ENCODE measurements at regions not wholly inside any gene's neighbourhood (a gene's known extent, or its start where the extent isn't known, plus 50 kb on each side); places are given as distances from the start of the nearest gene placed in this dataset.

DNA sequence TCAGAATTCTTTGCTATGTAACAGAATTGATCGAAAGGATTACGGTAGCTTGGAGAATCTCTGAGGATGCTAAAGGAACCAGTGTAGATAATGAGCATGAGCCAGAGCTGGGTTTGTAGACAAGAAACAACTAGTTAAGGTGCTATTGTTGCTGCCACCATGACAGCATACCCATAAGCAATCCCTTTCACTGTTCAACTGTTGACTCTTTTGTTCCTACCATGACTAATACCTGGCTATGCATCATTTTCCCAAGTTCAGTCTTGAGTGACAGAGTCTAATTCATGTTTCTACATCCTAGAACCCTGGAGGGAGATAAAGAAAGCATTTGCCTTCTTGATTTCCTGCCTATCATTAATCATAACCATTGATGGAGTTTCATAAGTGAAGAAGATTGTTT is 600.3 kb downstream of the OTOL1 start (continued):
- TF ChIP-seq, protein P1, sequence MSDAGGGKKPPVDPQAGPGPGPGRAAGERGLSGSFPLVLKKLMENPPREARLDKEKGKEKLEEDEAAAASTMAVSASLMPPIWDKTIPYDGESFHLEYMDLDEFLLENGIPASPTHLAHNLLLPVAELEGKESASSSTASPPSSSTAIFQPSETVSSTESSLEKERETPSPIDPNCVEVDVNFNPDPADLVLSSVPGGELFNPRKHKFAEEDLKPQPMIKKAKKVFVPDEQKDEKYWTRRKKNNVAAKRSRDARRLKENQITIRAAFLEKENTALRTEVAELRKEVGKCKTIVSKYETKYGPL (CRISPR knock-in tag; IDR thresholded peaks at IDR 0.05), result no peak
- TF ChIP-seq MED1 (CRISPR knock-in tag; IDR thresholded peaks at IDR 0.05), result no peak
- TF ChIP-seq ZNF816 (CRISPR knock-in tag; IDR thresholded peaks at IDR 0.05; ENCODE audit: borderline replicate concordance), result no peak
- TF ChIP-seq SSRP1 (CRISPR knock-in tag; IDR thresholded peaks at IDR 0.05), result no peak
- TF ChIP-seq, protein P2, sequence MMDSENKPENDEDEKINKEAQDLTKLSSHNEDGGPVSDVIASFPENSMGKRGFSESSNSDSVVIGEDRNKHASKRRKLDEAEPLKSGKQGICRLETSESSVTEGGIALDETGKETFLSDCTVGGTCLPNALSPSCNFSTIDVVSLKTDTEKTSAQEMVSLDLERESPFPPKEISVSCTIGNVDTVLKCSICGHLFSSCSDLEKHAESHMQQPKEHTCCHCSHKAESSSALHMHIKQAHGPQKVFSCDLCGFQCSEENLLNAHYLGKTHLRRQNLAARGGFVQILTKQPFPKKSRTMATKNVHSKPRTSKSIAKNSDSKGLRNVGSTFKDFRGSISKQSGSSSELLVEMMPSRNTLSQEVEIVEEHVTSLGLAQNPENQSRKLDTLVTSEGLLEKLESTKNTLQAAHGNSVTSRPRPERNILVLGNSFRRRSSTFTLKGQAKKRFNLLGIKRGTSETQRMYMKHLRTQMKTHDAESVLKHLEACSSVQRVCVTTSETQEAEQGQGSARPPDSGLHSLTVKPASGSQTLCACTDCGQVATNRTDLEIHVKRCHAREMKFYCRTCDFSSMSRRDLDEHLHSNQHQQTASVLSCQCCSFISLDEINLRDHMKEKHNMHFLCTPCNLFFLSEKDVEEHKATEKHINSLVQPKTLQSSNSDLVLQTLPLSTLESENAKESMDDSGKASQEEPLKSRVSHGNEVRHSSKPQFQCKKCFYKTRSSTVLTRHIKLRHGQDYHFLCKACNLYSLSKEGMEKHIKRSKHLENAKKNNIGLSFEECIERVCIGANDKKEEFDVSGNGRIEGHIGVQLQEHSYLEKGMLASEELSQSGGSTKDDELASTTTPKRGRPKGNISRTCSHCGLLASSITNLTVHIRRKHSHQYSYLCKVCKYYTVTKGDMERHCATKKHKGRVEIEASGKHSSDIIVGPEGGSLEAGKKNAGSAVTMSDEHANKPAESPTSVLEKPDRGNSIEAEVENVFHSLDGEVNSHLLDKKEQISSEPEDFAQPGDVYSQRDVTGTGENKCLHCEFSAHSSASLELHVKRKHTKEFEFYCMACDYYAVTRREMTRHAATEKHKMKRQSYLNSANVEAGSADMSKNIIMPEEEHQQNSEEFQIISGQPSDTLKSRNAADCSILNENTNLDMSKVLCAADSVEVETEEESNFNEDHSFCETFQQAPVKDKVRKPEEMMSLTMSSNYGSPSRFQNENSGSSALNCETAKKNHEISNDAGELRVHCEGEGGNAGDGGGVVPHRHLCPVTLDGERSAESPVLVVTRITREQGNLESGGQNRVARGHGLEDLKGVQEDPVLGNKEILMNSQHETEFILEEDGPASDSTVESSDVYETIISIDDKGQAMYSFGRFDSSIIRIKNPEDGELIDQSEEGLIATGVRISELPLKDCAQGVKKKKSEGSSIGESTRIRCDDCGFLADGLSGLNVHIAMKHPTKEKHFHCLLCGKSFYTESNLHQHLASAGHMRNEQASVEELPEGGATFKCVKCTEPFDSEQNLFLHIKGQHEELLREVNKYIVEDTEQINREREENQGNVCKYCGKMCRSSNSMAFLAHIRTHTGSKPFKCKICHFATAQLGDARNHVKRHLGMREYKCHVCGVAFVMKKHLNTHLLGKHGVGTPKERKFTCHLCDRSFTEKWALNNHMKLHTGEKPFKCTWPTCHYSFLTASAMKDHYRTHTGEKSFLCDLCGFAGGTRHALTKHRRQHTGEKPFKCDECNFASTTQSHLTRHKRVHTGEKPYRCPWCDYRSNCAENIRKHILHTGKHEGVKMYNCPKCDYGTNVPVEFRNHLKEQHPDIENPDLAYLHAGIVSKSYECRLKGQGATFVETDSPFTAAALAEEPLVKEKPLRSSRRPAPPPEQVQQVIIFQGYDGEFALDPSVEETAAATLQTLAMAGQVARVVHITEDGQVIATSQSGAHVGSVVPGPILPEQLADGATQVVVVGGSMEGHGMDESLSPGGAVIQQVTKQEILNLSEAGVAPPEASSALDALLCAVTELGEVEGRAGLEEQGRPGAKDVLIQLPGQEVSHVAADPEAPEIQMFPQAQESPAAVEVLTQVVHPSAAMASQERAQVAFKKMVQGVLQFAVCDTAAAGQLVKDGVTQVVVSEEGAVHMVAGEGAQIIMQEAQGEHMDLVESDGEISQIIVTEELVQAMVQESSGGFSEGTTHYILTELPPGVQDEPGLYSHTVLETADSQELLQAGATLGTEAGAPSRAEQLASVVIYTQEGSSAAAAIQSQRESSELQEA (CRISPR knock-in tag; IDR thresholded peaks at IDR 0.05; ENCODE audit: not compliant biosample characterization), result no peak
- TF ChIP-seq ZMAT3 (CRISPR knock-in tag; conservative IDR thresholded peaks at IDR 0.05), result no peak

Measured in HepG2 (cell line).